Activated CD4-positive, CD25-positive, alpha-beta regulatory T cell treated with anti-CD3 and anti-CD28 coated beads, Interleukin-2, amount 50 U/mL, for 24 hours (primary cell): ENCODE measurements at regions not wholly inside any gene's neighbourhood (a gene's known extent, or its start where the extent isn't known, plus 50 kb on each side); places are given as distances from the start of the nearest gene placed in this dataset.
"Not testable (repeated sequence)": the region's sequence is repeated elsewhere in the genome, so short reads cannot be mapped to it uniquely, and the experiment has no call there.

ENCODE experiments used
- ATAC-seq, 2 donors: fragments of 150-1000 bp; cut with Tn5 transposase; one replicate each; pipeline ENCODE4 v1.10.0; 2021; ENCODE audit warnings: mild to moderate bottlenecking in 1 of 2, moderate library complexity in 1 of 2

DNA sequence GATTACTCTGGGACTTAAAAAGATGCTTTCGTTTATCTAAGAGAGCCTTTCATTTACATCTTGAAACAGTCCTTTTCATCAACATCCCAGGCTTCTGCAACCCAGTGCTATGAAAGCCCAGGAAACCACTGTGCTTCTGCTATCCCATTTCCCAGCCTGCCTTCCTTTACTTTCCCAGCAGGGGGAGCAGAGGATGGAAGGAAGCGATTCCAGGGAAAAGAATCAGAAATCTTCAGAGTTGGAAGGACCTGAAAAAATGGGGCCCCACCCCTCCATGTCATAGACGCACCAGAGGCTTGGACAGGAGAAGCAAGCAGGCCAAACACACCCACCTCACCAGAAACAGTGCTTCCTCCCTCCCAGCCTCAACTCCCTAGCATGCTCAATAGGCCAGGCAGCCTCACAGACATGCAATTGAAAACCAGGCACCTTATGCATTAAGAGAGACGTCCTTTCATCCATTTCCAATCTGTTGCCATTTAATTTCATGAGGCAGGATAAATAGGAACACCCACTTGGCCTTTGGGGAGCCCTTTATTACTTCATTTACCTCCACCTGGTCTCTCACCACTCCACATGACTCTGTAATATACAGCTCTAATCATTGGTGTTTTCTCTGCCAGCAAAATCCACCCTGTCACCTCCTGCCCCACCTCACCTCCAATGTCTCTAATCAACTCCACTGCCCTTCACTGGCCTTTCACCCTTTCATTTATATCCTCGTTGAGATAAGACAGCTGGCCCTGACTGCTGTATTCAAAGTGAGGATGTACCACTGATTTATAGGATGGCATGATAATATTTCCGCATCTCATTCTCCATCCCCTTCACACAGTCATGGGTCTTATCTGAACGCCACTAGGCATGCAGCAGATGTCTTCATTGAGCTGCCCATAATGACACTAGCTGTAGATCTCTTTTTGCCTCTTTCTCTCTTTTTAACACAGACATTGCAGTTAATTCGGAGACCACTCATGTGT is 583.9 kb downstream of the NTRK3 start:
- no peak for ATAC-seq

- ATAC-seq: no peak
Observed at GRCh38 chr15:87671289-87671688, 585.2 kb downstream of the NTRK3 start.

DNA sequence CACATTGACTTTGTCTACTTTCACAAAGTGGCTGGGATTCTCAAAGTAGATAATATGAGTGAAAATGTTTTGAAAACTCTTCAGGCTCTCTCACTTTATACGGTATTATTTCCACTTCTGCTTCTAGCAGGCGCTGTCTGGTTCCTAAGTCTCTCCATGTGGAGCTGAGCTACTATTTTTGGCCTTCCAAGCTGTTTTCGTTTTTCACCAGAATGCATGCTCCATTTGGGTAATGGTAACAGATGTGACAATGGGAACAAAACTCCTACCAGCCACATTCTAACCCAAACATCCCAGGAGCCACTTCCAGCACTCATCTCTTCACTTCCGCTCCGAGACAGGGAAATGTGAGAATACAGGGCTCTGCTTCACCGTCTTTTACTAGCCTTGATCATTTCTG is 586.7 kb downstream of the NTRK3 start:
- ATAC-seq: no peak

- not testable (repeated sequence) for ATAC-seq
Observed at GRCh38 chr15:87668768-87669564, 587.6 kb downstream of the NTRK3 start.

- no peak for ATAC-seq
Observed at GRCh38 chr15:87667643-87668042, 588.9 kb downstream of the NTRK3 start.

DNA sequence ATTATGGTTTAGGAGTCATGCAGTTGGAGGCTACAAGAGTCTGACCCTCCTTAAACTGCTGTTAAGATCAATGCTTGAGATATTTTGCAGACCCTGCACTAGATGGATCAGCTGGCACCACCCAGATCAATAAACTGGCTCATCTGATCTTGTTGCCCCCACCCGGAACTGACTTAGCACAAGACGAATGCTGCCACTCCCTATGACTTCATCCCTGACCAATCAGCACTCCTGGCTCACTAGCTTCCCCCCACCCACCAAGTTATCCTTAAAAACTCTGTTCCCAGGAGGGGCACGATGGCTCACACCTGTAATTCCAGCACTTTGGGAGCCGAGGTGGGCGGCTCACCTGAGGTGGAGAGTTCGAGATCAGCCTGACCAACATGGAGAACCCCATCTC is 594.0 kb downstream of the NTRK3 start:
- ATAC-seq: no peak

- no peak for ATAC-seq
Observed at GRCh38 chr15:87661454-87662355, 594.8 kb downstream of the NTRK3 start.

DNA sequence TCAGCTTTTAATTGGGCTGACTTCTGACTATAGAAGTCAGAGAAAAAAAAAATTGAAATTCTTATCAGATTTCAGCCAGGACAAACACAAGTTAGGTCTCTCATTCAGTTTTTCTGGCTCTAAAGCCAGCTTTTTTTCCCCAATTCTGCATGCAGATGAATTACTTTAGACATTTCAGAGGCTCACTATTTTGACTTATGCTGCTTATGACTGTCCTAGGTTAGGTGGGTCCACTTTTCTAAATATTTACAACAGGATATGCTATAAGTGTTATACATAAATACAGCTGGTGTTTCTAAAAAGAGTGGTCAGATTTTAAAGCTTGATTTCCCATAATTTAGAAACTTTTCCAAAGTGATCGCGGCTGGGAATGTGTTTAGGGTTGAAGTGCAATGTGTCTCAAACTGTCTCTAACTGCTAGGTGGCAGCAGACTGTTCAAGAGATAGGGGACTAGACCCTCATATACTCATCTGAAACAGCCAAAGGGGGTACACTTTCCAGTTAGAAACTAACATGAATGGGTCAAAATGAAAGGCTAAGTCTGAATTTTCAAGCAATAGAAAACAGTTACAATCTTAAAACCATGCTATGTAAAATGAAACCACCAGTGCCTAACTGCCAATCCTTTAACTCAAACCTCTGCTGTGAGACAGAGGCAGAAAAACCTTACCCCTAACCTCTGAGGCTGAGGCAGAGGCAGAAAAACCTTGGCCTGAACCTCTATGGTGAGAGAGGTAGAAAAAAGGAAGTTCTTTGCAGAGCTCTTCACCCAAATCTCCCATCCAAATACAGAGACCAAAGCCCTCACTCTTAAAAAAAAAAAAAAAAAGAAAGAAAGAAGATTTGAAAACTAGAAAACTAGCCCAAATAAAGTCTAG is 596.0 kb downstream of the NTRK3 start:
- ATAC-seq: no peak

- ATAC-seq: no peak
Observed at GRCh38 chr15:87656372-87656771, 600.2 kb downstream of the NTRK3 start.

DNA sequence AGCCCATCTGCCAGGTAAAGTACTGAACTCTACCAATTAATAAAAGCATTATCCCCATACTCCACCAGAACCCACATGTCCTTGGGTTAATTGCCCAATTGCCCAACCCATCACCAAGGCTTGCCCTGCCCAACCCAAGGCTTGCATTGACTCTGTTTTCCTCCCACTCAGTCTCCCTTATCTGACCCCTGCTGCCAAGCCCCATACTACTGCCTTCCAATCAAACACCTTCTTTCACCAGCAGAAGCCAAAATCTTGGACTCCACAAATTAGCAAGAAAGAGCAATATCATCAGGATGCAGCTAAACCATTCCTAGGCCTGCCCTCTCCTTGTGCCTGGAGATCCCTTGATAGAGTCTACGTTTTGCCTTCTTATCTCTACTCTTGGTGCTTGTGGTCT is 602.9 kb downstream of the NTRK3 start:
- ATAC-seq: no peak

GRCh38 chr15:87649175-87649574 is 607.4 kb downstream of the NTRK3 start:
- ATAC-seq: no peak

GRCh38 chr15:87648278-87648677 is 608.3 kb downstream of the NTRK3 start:
- no peak for ATAC-seq

DNA sequence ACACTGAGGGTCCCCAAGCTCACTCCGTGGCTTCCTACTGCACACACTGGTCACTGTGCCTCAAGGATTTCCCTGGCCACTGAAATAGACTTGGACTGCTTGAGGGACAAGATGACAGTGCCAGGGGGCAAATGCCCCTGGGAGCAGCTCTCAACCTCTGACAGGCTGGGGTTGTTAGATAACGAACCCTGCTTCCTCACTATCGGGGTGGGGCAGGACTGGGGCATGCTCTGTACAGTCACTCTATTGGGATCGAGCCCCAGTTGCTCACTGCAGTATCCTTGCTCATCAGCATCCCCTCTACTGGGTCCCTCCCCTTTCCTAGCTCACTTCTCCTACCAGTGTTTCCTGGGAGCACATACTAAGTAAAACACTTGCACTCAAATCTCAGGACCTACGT is 610.8 kb downstream of the NTRK3 start:
- no peak for ATAC-seq

GRCh38 chr15:87642997-87643396 is 613.5 kb downstream of the NTRK3 start:
- ATAC-seq: peak; percentile 40 to 41

DNA sequence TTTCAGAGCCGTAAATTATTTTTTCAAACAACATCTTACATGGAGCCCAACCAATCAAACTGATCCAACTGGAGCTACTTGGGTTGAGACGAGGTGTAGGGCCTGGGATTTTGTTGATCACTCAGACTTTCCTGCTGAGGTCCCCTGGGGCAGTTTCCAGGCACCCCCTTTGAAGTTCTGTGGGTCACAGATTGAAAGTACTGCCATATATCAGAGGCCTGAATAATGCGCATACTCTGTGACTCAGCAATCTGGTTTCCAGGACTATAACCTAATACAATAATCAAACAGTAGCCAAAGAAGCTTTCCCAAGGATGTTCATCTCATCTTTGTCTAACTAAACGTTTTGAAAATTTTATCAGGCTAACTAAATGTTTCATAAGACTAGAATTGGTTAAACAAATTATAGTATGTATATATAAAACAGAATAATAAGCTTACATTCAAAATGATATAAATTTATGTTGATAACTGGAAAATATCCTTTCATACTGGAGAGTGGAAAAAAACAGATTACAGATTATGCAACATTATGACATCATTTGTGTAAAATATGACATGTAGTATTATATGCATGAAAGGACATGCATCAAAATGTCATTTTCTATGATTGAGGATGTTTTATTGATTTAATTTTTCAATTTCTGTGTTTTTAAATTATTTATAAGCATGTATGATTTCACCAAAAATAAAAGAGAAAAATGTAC is 617.1 kb downstream of the NTRK3 start:
- no peak for ATAC-seq

GRCh38 chr15:87638554-87639083 is 617.9 kb downstream of the NTRK3 start:
- ATAC-seq: no peak

DNA sequence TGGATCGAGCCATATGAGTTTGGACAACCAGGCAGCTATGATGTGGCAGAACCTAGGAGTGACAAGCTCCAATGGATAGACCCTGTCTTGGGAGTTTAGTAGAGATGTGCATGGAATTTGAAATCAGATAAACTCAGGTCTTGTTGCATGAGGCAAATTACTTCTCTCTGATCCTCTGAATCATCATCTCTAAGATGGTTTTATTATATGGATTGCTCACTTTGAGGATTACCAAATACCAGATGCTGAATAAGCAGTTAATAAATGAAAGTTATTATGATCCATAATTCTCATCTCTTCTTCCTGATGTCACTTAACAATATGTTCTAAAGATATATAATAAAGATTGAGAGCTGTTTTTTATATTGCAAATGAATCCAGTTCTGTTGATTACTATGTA is 622.2 kb downstream of the NTRK3 start:
- no peak for ATAC-seq

- no peak for ATAC-seq
Observed at GRCh38 chr15:87633525-87633924, 623.0 kb downstream of the NTRK3 start.

GRCh38 chr15:87632364-87632763 is 624.2 kb downstream of the NTRK3 start:
- ATAC-seq: no peak

- ATAC-seq: no peak
Observed at GRCh38 chr15:87631775-87632174, 624.8 kb downstream of the NTRK3 start.

DNA sequence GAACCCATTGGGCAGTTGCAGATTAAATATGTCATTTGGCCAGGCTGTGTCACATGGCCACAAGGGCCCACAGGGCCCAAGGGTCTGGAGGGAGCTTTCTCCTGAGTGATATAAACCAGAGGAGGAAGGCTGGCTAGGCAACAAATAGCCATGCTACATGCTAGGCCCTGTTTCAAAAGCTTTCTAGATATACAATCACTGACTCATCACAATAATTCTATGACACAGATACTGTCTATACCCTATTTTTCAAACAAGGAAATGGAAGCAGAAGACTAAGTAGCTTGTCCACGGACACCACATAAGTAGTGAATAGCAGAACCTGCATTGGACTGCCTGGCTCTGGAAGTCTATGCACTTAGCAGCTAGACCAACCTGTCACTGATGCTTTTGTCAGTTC is 625.4 kb downstream of the NTRK3 start:
- ATAC-seq: no peak
